ENCODE measurements at regions not wholly inside any gene's neighbourhood (a gene's known extent, or its start where the extent isn't known, plus 50 kb on each side); places are given as distances from the start of the nearest gene placed in this dataset.

DNA sequence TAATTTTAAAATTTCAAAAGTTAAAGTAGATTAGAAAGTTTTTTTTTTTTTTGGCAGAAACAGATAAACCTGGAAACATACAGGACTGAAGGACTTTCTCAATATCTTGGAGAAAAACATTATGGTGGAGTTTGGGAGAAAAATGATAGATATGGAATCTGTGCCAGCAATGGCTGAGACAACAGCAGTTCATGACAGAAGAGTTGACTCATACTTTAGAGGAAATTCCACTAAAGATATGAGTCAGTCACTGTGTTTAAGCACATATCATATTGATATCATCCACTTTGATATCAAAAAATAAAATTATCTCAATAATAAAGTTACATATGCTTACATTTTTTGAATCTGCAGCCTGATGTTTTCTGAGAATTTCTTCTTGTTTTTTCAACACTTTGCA is 193.9 kb upstream of the OR4E1 start:
- Histone ChIP-seq H2BK15ac (ENCODE audit: low read depth, low read length) (no peak overlapping the region), H3K14ac (replicated peaks; ENCODE audit: low read depth, low read length) (no peak overlapping the region), H3K4me2 (ENCODE audit: low read depth, low read length) (no peak overlapping the region), H4K91ac (ENCODE audit: insufficient read depth, low read depth, low read length) (no peak overlapping the region), H4K20me1 (ENCODE audit: insufficient read depth, low read length) (no peaks in the 10 kb centered on the region), H3K36me3 (ENCODE audit: control insufficient read depth, insufficient read depth, low read length) (no peaks in the 10 kb centered on the region), H3K18ac (ENCODE audit: low read depth, low read length) (no peak overlapping the region), H3K9ac (ENCODE audit: low read depth, low read length) (no peak overlapping the region), H3K79me1 (ENCODE audit: low read depth in 1 of 2, low read length in 2 of 2) (no peaks in the 10 kb centered on the region), H2AFZ (replicated peaks; ENCODE audit: low read length, poor library complexity) (no peak overlapping the region), H3K9me3 (ENCODE audit: control insufficient read depth, insufficient read depth, low read length) (no peaks in the 10 kb centered on the region), H2AK5ac (ENCODE audit: low read depth, low read length) (no peak overlapping the region), H3K4me3 (ENCODE audit: insufficient read depth, low read depth, low read length) (no peak overlapping the region), H3K4me1 (ENCODE audit: control insufficient read depth, insufficient read depth, low read length) (no peaks in the 10 kb centered on the region), H4K8ac (ENCODE audit: low read depth in 2 of 2, low read length in 2 of 2) (no peak overlapping the region), H2BK5ac (ENCODE audit: low read depth, low read length, poor library complexity, severe bottlenecking) (no peak overlapping the region), H4K5ac (ENCODE audit: low read depth, low read length) (no peak overlapping the region), H3K4ac (ENCODE audit: low read depth, low read length) (no peak overlapping the region), H3K27me3 (ENCODE audit: control insufficient read depth, insufficient read depth, low read length) (no peaks in the 10 kb centered on the region), H2BK120ac (ENCODE audit: low read depth, low read length) (no peak overlapping the region), H3K9me1 (ENCODE audit: insufficient read depth, low read length) (no peaks in the 10 kb centered on the region), H3K27ac (ENCODE audit: insufficient read depth, low read length) (no peak overlapping the region), H3K23ac (ENCODE audit: low read depth, low read length) (no peak overlapping the region), H2BK20ac (ENCODE audit: low read depth, low read length) (no peak overlapping the region), H2AK9ac (replicated peaks; ENCODE audit: low read depth, low read length, poor library complexity) (no peak overlapping the region), H3K56ac (ENCODE audit: extremely low read depth, insufficient read depth, low read length) (no peak overlapping the region)
- dilution Hi-C loops (cut with HindIII; ENCODE audit: low sequenced_read_pairs, unreplicated experiment) (no loop called here), intact Hi-C loops (cut with micrococcal nuclease) (no loop called here), in situ Hi-C loops (cut with MboI; ENCODE audit: low sequenced_read_pairs) (no loop called here)
- DNase-seq (peak; percentile 23), ATAC-seq (ENCODE audit: low read depth) (no peak)
- TF ChIP-seq CEBPB (IDR thresholded peaks at IDR 0.05; ENCODE audit: low read depth, low read length) = no peak
- no TSS peak for BruUV-seq (replicated peaks)
- POLR2A ChIA-PET (ENCODE audit: unreplicated experiment) = no interaction called here
- CTCF ChIA-PET = no interaction called here

Measured in IMR-90 (cell line).